Bronchial epithelial cell (primary cell): ENCODE measurements at regions not wholly inside any gene's neighbourhood (a gene's known extent, or its start where the extent isn't known, plus 50 kb on each side); places are given as distances from the start of the nearest gene placed in this dataset.
A peak's percentile ranks its signal among the peaks of the same experiment; 100 is the strongest.

Experiments
- DNase-seq: peaks from one replicate; pipeline ENCODE4 v3.0.0-alpha.2; 2010; ENCODE audit warnings: low read depth
- FAIRE-seq: peaks from 2 replicates; lab custom pipeline; 2011; peaks lifted over from hg19 to GRCh38; lab: Jason Lieb, UNC
- H3K27me3 ChIP-seq: 2 replicates; pipeline ENCODE4 v1.5.1; 2011; ENCODE audit warnings: low read length; ENCODE audit not compliant: control insufficient read depth, insufficient read depth
- H3K36me3 ChIP-seq: 2 replicates; pipeline ENCODE4 v1.5.1; 2011; ENCODE audit warnings: low read length; ENCODE audit not compliant: control insufficient read depth, insufficient read depth
- H3K4me3 ChIP-seq: 2 replicates; pipeline ENCODE4 v1.5.1; 2011; ENCODE audit warnings: mild to moderate bottlenecking, low read depth, low read length, control low read depth
- CTCF ChIP-seq: IDR thresholded peaks from 2 replicates; pipeline ENCODE4 v1.5.1; 2011; ENCODE audit warnings: mild to moderate bottlenecking, moderate library complexity, low read length, control low read depth, inconsistent platforms; ENCODE audit not compliant: insufficient read depth, severe bottlenecking

GRCh38 chr9:20065796-20066700 is 277.2 kb upstream of the SLC24A2 start:
- H3K36me3 ChIP-seq, result no peaks in the 10 kb centered on the region
- H3K27me3 ChIP-seq, result no peaks in the 10 kb centered on the region
- no peak overlapping the region for H3K4me3 ChIP-seq
- no peak for FAIRE-seq
- no peak for TF ChIP-seq CTCF
- DNase-seq, result no peak

DNA sequence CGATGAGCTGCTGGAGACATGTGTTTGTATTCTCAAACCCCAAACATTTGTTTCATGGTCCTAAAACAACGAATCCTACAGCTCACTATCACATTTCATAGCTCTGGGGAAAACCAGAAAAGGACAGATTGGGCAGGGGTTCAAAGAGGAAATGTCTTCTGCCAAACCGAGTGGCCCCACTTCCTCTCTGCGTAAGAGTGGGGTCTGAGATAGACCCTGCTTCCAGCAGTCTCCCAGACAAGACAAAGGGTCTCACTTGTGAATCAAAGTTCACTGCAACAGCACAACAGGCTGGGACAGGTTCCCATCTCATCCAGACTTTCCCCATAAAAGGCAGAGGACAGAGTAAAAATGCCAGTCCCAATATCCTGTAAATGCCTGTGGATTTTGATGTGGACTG is 276.2 kb upstream of the SLC24A2 start:
- no peak for FAIRE-seq
- no peaks in the 10 kb centered on the region for H3K36me3 ChIP-seq
- no peaks in the 10 kb centered on the region for H3K27me3 ChIP-seq
- TF ChIP-seq CTCF, result no peak
- DNase-seq, result no peak
- H3K4me3 ChIP-seq, result no peak overlapping the region

DNA sequence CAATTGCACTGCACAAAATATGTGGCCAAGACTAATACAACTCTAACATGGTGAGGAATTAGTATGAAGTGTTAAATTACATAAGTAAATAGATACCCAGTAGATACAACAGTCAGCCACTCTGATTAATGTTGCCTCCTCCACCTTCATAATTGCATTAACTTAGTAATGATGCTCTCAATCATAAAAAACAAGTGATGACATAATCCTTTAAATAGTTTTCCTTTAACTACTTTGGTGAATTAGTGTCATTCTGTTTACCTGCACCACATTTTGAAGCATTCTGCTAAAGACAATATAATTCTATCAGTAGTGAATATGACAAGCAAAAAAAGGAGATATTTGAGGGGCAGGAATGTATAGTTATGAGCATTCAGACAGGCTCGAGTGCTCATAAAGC is 265.9 kb upstream of the SLC24A2 start:
- no peak for TF ChIP-seq CTCF
- Histone ChIP-seq H3K27me3 (no peaks in the 10 kb centered on the region), H3K4me3 (no peak overlapping the region), H3K36me3 (no peaks in the 10 kb centered on the region)
- DNase-seq, result no peak
- no peak for FAIRE-seq

GRCh38 chr9:20048985-20049384 is 260.1 kb upstream of the SLC24A2 start:
- TF ChIP-seq CTCF, result no peak
- DNase-seq (no peak), FAIRE-seq (no peak)
- H3K36me3 ChIP-seq, result no peaks in the 10 kb centered on the region
- H3K4me3 ChIP-seq, result no peak overlapping the region
- H3K27me3 ChIP-seq, result no peaks in the 10 kb centered on the region

DNA sequence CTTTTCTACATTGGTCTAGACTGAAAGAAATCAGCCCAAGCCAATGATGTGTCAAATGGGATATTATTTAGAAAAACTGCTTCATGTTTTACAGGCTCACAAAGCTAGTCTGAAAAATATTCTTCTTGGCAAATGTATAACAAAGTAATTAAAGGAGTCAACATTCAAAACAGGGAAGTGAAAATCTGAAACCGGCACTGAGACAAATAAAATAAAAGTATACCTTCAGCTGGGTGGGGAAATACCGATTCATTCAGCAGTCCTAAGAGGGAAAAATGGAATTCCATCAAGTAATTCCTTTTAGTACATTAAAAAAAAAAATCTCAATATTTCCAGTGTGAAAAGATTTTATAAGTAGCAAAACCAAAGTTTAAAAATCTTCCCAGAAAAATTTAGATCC is 259.6 kb upstream of the SLC24A2 start:
- no peak for TF ChIP-seq CTCF
- Histone ChIP-seq H3K36me3 (no peaks in the 10 kb centered on the region), H3K27me3 (no peaks in the 10 kb centered on the region), H3K4me3 (no peak overlapping the region)
- FAIRE-seq (no peak), DNase-seq (no peak)

DNA sequence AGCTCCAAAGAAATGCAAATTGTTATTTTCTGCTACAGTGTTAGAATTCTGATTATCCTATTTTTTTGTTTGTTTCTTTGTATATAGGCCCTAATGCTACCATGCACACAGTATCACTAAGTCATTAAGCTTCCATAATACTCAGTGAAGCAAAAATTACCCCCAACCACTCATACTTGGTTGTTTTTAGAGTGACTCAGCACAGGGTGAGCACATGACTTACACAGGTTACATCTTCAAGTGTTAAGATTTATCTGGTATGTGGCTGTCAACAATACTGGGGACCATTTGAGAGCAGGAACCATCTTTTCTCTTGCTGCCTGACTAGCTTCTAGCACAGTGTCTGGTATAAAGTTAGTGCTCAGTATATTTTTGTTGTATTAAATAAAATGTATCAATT is 255.8 kb upstream of the SLC24A2 start:
- DNase-seq, result peak; percentile 51

More for the DNA sequence above, 255.8 kb upstream of the SLC24A2 start:
- no peaks in the 10 kb centered on the region for H3K36me3 ChIP-seq
- H3K27me3 ChIP-seq, result peaks cover under 1% of the 10 kb centered on the region
- no peak for FAIRE-seq
- no peak overlapping the region for H3K4me3 ChIP-seq
- no peak for TF ChIP-seq CTCF
